ENCODE measurements at regions not wholly inside any gene's neighbourhood (a gene's known extent, or its start where the extent isn't known, plus 50 kb on each side); places are given as distances from the start of the nearest gene placed in this dataset.

DNA sequence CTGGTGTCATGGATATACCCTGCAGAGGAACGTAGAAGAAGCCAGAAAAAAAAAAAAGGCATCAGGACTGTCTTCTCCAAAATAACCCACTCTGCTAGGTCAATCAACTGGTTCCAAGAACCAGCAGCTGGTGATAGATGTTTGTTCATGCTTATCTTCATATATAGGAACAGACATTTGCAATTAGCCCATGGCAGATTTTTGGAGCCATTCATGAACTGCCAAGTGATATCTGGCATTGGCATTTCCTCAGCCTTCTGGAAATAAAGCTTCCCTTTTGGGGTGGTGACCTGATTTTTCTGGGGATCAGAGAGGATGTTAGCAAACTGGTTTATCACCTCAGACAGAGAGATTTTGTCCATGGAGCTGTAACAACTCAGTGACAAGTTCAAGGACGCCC is 234.9 kb downstream of the OSR1 start:
- TF ChIP-seq, protein P1, sequence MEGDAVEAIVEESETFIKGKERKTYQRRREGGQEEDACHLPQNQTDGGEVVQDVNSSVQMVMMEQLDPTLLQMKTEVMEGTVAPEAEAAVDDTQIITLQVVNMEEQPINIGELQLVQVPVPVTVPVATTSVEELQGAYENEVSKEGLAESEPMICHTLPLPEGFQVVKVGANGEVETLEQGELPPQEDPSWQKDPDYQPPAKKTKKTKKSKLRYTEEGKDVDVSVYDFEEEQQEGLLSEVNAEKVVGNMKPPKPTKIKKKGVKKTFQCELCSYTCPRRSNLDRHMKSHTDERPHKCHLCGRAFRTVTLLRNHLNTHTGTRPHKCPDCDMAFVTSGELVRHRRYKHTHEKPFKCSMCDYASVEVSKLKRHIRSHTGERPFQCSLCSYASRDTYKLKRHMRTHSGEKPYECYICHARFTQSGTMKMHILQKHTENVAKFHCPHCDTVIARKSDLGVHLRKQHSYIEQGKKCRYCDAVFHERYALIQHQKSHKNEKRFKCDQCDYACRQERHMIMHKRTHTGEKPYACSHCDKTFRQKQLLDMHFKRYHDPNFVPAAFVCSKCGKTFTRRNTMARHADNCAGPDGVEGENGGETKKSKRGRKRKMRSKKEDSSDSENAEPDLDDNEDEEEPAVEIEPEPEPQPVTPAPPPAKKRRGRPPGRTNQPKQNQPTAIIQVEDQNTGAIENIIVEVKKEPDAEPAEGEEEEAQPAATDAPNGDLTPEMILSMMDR (IDR thresholded peaks at IDR 0.05) = no peak
- TF ChIP-seq POLR2A (IDR thresholded peaks at IDR 0.05) = no peak
- no peak for TF ChIP-seq EP300 (IDR thresholded peaks at IDR 0.05)
- TF ChIP-seq POLR2AphosphoS5 (IDR thresholded peaks at IDR 0.05) = no peak

All from suprapubic skin (tissue), 4 donors.